Left cardiac atrium (tissue), 4 donors: ENCODE measurements at regions not wholly inside any gene's neighbourhood (a gene's known extent, or its start where the extent isn't known, plus 50 kb on each side); places are given as distances from the start of the nearest gene placed in this dataset.
"Not testable (repeated sequence)": the region's sequence is repeated elsewhere in the genome, so short reads cannot be mapped to it uniquely, and the experiment has no call there.

ENCODE experiments used
- ATAC-seq, 2 donors: fragments of 200-7000 bp; cut with Tn5 transposase; one replicate each; pipeline ENCODE4 v1.9.1; 2020; ENCODE audit warnings: mild to moderate bottlenecking in 2 of 2, moderate library complexity in 2 of 2
- DNase-seq: peaks from one replicate; pipeline ENCODE4 v3.0.0-alpha.2; 2020
- intact Hi-C, 2 donors: fragments of 100-400 bp; cut with DNase I; formaldehyde crosslinking; loops; one replicate each; pipeline versions ENCODE4 v1.14.1 to v1.15.1; 2022 to 2023
- donor health status: DM: no; HTN: yes; CAD: no.
- donor health status: DM: no; HTN: yes; CAD: no; lungs with severe emphysema.
- donor health status: DM: yes; HTN: yes; CAD: no.
- donor health status: Dilated cardiomyopathy.

GRCh38 chr2:195342061-195342460 lies 315.0 kb upstream of the SLC39A10 start:
- intact Hi-C loops = no loop called here
- DNase-seq (no peak), ATAC-seq (no peak)

GRCh38 chr2:195338856-195339255 lies 318.2 kb upstream of the SLC39A10 start:
- DNase-seq (no peak), ATAC-seq (no peak)
- intact Hi-C loops = no loop called here

- DNase-seq = no peak
- no peak for ATAC-seq
- intact Hi-C loops = no loop called here
Measured at GRCh38 chr2:195337597-195337996, 319.4 kb upstream of the SLC39A10 start.

GRCh38 chr2:195333869-195334268 lies 323.2 kb upstream of the SLC39A10 start:
- DNase-seq (no peak), ATAC-seq (no peak)
- intact Hi-C loops = no loop called here

- intact Hi-C loops = no loop called here
- no peak for ATAC-seq
Measured at GRCh38 chr2:195331966-195332365, 325.1 kb upstream of the SLC39A10 start.

GRCh38 chr2:195331129-195331528 lies 325.9 kb upstream of the SLC39A10 start:
- DNase-seq (no peak), ATAC-seq (no peak)
- intact Hi-C loops = no loop called here

More at GRCh38 chr2:195331966-195332365, 325.1 kb upstream of the SLC39A10 start:
- DNase-seq = no peak

- ATAC-seq = no peak
- no peak for DNase-seq
- intact Hi-C loops = no loop called here
Measured at GRCh38 chr2:195330513-195330956, 326.5 kb upstream of the SLC39A10 start.

- ATAC-seq, DNase-seq, intact Hi-C loops: not testable (repeated sequence)
Measured at GRCh38 chr2:195329784-195330183, 327.2 kb upstream of the SLC39A10 start.

GRCh38 chr2:195326537-195326936 lies 330.5 kb upstream of the SLC39A10 start:
- ATAC-seq (no peak), DNase-seq (no peak)
- intact Hi-C loops = no loop called here

GRCh38 chr2:195322324-195322723 lies 334.7 kb upstream of the SLC39A10 start:
- no peak for DNase-seq
- intact Hi-C loops = no loop called here
- ATAC-seq = no peak

- ATAC-seq (no peak), DNase-seq (no peak)
- intact Hi-C loops = no loop called here
Measured at GRCh38 chr2:195320413-195320973, 336.5 kb upstream of the SLC39A10 start.

GRCh38 chr2:195319548-195320412 lies 337.2 kb upstream of the SLC39A10 start:
- no peak for ATAC-seq
- DNase-seq = no peak
- intact Hi-C loops = no loop called here

- ATAC-seq (no peak), DNase-seq (no peak)
- intact Hi-C loops = no loop called here
Measured at GRCh38 chr2:195319112-195319460, 337.9 kb upstream of the SLC39A10 start.

- intact Hi-C loops = no loop called here
- ATAC-seq = peak in 1 of 2 donors; percentile 12
- DNase-seq = no peak
Measured at GRCh38 chr2:195318440-195319111, 338.4 kb upstream of the SLC39A10 start.

GRCh38 chr2:195317550-195317949 lies 339.5 kb upstream of the SLC39A10 start:
- intact Hi-C loops = no loop called here
- DNase-seq (no peak), ATAC-seq (no peak)

GRCh38 chr2:195316486-195316885 lies 340.5 kb upstream of the SLC39A10 start:
- ATAC-seq = no peak
- no peak for DNase-seq
- intact Hi-C loops = no loop called here

- intact Hi-C loops = no loop called here
- DNase-seq = no peak
- no peak for ATAC-seq
Measured at GRCh38 chr2:195313962-195314361, 343.1 kb upstream of the SLC39A10 start.

- DNase-seq (no peak), ATAC-seq (no peak)
- intact Hi-C loops = no loop called here
Measured at GRCh38 chr2:195312662-195313061, 344.4 kb upstream of the SLC39A10 start.

- intact Hi-C loops = no loop called here
- DNase-seq = no peak
- no peak for ATAC-seq
Measured at GRCh38 chr2:195308163-195308562, 348.9 kb upstream of the SLC39A10 start.

GRCh38 chr2:195307751-195308150 lies 349.3 kb upstream of the SLC39A10 start:
- DNase-seq = no peak
- intact Hi-C loops = no loop called here
- ATAC-seq = no peak
